Prostate gland (tissue), 2 donors: ENCODE measurements at regions not wholly inside any gene's neighbourhood (a gene's known extent, or its start where the extent isn't known, plus 50 kb on each side); places are given as distances from the start of the nearest gene placed in this dataset.

Experiments
- POLR2A ChIP-seq: fragments of 450-650 bp; IDR thresholded peaks from one replicate; pipeline ENCODE4 v1.6.1; 2016; ENCODE audit warnings: antibody characterized with exemption, mild to moderate bottlenecking
- TF ChIP-seq, protein P1 (sequence below), 4 experiments: fragments of 200-600 bp in 2 of 4; fragments of 450-650 bp in 2 of 4; sonication (generic) in 2 of 4; IDR thresholded peaks; 1 replicate in 3 of 4; 2 replicates in 1 of 4; pipeline ENCODE4 v1.5.1; 2016 to 2019; ENCODE audit warnings: antibody characterized with exemption in 4 of 4, mild to moderate bottlenecking in 2 of 4, moderate library complexity in 2 of 4

DNA sequence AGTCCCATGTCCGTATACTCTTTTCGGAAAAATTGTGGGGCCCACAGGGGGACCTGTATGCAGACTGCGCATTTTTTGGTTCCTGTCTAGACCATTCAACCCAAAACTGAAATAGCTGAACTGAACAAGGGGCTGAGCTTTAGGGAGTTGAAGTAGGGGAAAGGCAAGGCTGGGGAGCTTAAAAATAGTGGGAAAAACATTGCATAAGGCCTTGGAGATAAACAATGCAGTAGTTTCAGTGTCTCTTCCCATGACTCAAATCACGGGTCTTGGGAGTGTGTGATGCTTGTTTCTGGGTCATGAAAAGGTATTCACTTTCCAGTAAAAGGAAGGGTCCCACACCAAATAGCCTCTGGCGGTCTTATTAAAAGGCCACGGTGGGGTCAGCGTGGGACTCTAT is 402.8 kb upstream of the SALL1 start:
- TF ChIP-seq, protein P1, sequence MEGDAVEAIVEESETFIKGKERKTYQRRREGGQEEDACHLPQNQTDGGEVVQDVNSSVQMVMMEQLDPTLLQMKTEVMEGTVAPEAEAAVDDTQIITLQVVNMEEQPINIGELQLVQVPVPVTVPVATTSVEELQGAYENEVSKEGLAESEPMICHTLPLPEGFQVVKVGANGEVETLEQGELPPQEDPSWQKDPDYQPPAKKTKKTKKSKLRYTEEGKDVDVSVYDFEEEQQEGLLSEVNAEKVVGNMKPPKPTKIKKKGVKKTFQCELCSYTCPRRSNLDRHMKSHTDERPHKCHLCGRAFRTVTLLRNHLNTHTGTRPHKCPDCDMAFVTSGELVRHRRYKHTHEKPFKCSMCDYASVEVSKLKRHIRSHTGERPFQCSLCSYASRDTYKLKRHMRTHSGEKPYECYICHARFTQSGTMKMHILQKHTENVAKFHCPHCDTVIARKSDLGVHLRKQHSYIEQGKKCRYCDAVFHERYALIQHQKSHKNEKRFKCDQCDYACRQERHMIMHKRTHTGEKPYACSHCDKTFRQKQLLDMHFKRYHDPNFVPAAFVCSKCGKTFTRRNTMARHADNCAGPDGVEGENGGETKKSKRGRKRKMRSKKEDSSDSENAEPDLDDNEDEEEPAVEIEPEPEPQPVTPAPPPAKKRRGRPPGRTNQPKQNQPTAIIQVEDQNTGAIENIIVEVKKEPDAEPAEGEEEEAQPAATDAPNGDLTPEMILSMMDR (IDR thresholded peaks at IDR 0.05) = no peak
- TF ChIP-seq POLR2A = no peak
